Esophagus muscularis mucosa (tissue), 4 donors: ENCODE measurements at regions not wholly inside any gene's neighbourhood (a gene's known extent, or its start where the extent isn't known, plus 50 kb on each side); places are given as distances from the start of the nearest gene placed in this dataset.

Experiments used
- EP300 ChIP-seq: sonication (generic); formaldehyde crosslinking; IDR thresholded peaks from one replicate; pipeline ENCODE4 v1.6.1; 2017; ENCODE audit warnings: antibody characterized with exemption
- POLR2A ChIP-seq: fragments of 450-650 bp; IDR thresholded peaks from one replicate; pipeline ENCODE4 v1.6.1; 2017; ENCODE audit warnings: antibody characterized with exemption, moderate library complexity, mild to moderate bottlenecking, low read depth
- POLR2AphosphoS5 ChIP-seq, 2 donors: sonication (generic); formaldehyde crosslinking; IDR thresholded peaks; one replicate each; pipeline ENCODE4 v1.6.1; 2017; ENCODE audit warnings: antibody characterized with exemption in 2 of 2
- TF ChIP-seq, protein P1 (sequence below), 3 experiments: fragments of 200-600 bp in 2 of 3; fragments of 450-650 bp in 1 of 3; sonication (generic) in 2 of 3; IDR thresholded peaks; one replicate each; pipeline ENCODE4 v1.5.1; 2017 to 2019; ENCODE audit warnings: antibody characterized with exemption in 3 of 3, mild to moderate bottlenecking in 2 of 3, moderate library complexity in 1 of 3

GRCh38 chr13:85212692-85213091, 586.5 kb downstream of the SLITRK6 start:
- TF ChIP-seq POLR2A, result no peak
- no peak for TF ChIP-seq POLR2AphosphoS5 (IDR thresholded peaks at IDR 0.05)
- TF ChIP-seq, protein P1, sequence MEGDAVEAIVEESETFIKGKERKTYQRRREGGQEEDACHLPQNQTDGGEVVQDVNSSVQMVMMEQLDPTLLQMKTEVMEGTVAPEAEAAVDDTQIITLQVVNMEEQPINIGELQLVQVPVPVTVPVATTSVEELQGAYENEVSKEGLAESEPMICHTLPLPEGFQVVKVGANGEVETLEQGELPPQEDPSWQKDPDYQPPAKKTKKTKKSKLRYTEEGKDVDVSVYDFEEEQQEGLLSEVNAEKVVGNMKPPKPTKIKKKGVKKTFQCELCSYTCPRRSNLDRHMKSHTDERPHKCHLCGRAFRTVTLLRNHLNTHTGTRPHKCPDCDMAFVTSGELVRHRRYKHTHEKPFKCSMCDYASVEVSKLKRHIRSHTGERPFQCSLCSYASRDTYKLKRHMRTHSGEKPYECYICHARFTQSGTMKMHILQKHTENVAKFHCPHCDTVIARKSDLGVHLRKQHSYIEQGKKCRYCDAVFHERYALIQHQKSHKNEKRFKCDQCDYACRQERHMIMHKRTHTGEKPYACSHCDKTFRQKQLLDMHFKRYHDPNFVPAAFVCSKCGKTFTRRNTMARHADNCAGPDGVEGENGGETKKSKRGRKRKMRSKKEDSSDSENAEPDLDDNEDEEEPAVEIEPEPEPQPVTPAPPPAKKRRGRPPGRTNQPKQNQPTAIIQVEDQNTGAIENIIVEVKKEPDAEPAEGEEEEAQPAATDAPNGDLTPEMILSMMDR (IDR thresholded peaks at IDR 0.05), result no peak
- TF ChIP-seq EP300, result no peak
